ENCODE measurements at regions not wholly inside any gene's neighbourhood (a gene's known extent, or its start where the extent isn't known, plus 50 kb on each side); places are given as distances from the start of the nearest gene placed in this dataset.

DNA sequence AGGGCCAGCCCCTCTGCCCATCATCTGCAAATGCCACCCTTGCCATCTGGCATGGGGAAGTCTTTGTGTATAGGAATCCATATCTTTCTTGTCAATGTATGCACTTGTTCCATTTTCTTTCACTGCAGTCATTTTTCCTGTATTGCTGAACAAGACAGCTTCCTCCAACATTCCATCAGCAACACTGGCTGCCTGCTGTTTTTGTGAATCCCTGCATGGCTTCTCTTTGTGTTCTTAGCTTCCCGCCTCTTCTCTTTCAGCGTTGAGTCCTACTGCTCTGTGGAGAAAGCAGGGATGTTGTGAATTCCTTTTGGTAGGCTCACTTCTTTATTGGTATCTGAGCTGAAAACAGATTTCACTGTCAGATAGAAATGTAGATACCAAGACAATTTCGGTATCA, 150.0 kb downstream of the LPIN1 start:
- TF ChIP-seq, protein P1, sequence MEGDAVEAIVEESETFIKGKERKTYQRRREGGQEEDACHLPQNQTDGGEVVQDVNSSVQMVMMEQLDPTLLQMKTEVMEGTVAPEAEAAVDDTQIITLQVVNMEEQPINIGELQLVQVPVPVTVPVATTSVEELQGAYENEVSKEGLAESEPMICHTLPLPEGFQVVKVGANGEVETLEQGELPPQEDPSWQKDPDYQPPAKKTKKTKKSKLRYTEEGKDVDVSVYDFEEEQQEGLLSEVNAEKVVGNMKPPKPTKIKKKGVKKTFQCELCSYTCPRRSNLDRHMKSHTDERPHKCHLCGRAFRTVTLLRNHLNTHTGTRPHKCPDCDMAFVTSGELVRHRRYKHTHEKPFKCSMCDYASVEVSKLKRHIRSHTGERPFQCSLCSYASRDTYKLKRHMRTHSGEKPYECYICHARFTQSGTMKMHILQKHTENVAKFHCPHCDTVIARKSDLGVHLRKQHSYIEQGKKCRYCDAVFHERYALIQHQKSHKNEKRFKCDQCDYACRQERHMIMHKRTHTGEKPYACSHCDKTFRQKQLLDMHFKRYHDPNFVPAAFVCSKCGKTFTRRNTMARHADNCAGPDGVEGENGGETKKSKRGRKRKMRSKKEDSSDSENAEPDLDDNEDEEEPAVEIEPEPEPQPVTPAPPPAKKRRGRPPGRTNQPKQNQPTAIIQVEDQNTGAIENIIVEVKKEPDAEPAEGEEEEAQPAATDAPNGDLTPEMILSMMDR (IDR thresholded peaks at IDR 0.05; ENCODE audit: low read depth, low read length), result no peak
- TF ChIP-seq EZH2phosphoT487 (IDR thresholded peaks at IDR 0.05; ENCODE audit: low read depth), result no peak
